Thyroid gland (tissue), 4 donors: ENCODE measurements at regions not wholly inside any gene's neighbourhood (a gene's known extent, or its start where the extent isn't known, plus 50 kb on each side); places are given as distances from the start of the nearest gene placed in this dataset.

Experiments
- CTCF ChIP-seq, 6 experiments: fragments of 200-600 bp in 3 of 6; fragments of 450-650 bp in 3 of 6; sonication (generic) in 3 of 6; IDR thresholded peaks; one replicate each; pipeline ENCODE4 v1.5.1; 2016 to 2019; ENCODE audit warnings: antibody characterized with exemption in 6 of 6, mild to moderate bottlenecking in 2 of 6, inconsistent platforms in 1 of 6, moderate library complexity in 1 of 6
- POLR2A ChIP-seq, 2 donors: fragments of 450-650 bp; IDR thresholded peaks; one replicate each; pipeline ENCODE4 v1.6.1; 2017; ENCODE audit warnings: antibody characterized with exemption in 2 of 2, mild to moderate bottlenecking in 2 of 2, moderate library complexity in 1 of 2

- TF ChIP-seq CTCF (IDR thresholded peaks at IDR 0.05): no peak
- no peak for TF ChIP-seq POLR2A (IDR thresholded peaks at IDR 0.05)
Measured at GRCh38 chr4:35591035-35591434, 653.3 kb downstream of the ARAP2 start.
